Nephron (organoid): ENCODE measurements at regions not wholly inside any gene's neighbourhood (a gene's known extent, or its start where the extent isn't known, plus 50 kb on each side); places are given as distances from the start of the nearest gene placed in this dataset.

Experiments
- H3K27ac Mint-ChIP-seq, 3 experiments: 2 replicates each; pipeline ENCODE4 v1.8.0; 2020; ENCODE audit warnings: mixed read lengths in 3 of 3, mild to moderate bottlenecking in 2 of 3, moderate library complexity in 1 of 3
- H3K27me3 Mint-ChIP-seq: 2 replicates; pipeline ENCODE4 v1.8.0; 2021; ENCODE audit warnings: low read depth, mild to moderate bottlenecking, moderate library complexity, mixed read lengths
- H3K36me3 Mint-ChIP-seq: 2 replicates; pipeline ENCODE4 v1.8.0; 2020; ENCODE audit warnings: low read depth, mixed read lengths
- H3K4me1 Mint-ChIP-seq: 2 replicates; pipeline ENCODE4 v1.8.0; 2020; ENCODE audit warnings: mixed read lengths
- H3K4me3 Mint-ChIP-seq, 3 experiments: 2 replicates each; pipeline ENCODE4 v1.8.0; 2020; ENCODE audit warnings: mild to moderate bottlenecking in 3 of 3, mixed read lengths in 3 of 3, moderate library complexity in 2 of 3
- H3K9me3 Mint-ChIP-seq: 2 replicates; pipeline ENCODE4 v1.8.0; 2020; ENCODE audit warnings: mixed read lengths
- TF ChIP-seq, protein P1 (sequence below), 3 experiments: fragments of 200-600 bp; sonication (generic); IDR thresholded peaks; one replicate each; pipeline ENCODE4 v1.5.0; 2021; ENCODE audit warnings: antibody characterized with exemption in 3 of 3; ENCODE audit not compliant: unreplicated experiment in 3 of 3

DNA sequence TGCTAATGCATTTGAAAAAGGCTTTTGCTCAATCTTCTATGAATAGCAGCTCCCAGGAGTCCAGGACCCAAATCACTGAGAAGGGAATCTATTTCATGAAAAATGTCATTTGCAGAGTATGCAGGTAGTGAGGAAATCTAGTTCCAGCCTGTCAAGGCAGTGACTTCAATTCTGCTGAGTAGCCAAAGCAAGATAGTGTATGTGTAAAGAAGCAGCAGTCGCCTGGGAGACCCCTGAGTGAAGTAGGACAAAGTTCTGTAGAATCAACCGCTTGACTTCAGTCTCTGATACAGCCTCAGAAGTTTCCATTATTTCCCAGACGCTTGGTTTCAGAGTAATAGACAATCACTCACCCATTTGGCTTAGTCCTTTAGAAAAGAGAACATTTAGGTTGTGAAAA is 435.6 kb upstream of the LRFN5 start:
- Mint-ChIP-seq H3K27me3 (no peaks in the 10 kb centered on the region), H3K4me1 (no peaks in the 10 kb centered on the region), H3K36me3 (no peaks in the 10 kb centered on the region), H3K9me3 (no peaks in the 10 kb centered on the region), H3K27ac (no peak overlapping the region), H3K4me3 (no peak overlapping the region)
- TF ChIP-seq, protein P1, sequence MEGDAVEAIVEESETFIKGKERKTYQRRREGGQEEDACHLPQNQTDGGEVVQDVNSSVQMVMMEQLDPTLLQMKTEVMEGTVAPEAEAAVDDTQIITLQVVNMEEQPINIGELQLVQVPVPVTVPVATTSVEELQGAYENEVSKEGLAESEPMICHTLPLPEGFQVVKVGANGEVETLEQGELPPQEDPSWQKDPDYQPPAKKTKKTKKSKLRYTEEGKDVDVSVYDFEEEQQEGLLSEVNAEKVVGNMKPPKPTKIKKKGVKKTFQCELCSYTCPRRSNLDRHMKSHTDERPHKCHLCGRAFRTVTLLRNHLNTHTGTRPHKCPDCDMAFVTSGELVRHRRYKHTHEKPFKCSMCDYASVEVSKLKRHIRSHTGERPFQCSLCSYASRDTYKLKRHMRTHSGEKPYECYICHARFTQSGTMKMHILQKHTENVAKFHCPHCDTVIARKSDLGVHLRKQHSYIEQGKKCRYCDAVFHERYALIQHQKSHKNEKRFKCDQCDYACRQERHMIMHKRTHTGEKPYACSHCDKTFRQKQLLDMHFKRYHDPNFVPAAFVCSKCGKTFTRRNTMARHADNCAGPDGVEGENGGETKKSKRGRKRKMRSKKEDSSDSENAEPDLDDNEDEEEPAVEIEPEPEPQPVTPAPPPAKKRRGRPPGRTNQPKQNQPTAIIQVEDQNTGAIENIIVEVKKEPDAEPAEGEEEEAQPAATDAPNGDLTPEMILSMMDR (IDR thresholded peaks at IDR 0.05; ENCODE audit: unreplicated experiment in 3 of 3): no peak

GRCh38 chr14:41167040-41167439 is 439.6 kb upstream of the LRFN5 start:
- H3K27ac Mint-ChIP-seq: no peak overlapping the region

GRCh38 chr14:41154143-41154807 is 452.4 kb upstream of the LRFN5 start:
- Mint-ChIP-seq H3K4me3 (no peak overlapping the region), H3K4me1 (no peaks in the 10 kb centered on the region), H3K27ac (no peak overlapping the region), H3K36me3 (peaks cover 4% of the 10 kb centered on the region), H3K9me3 (no peaks in the 10 kb centered on the region), H3K27me3 (no peaks in the 10 kb centered on the region)
- TF ChIP-seq, protein P1 (IDR thresholded peaks at IDR 0.05; ENCODE audit: unreplicated experiment in 3 of 3): no peak

More at GRCh38 chr14:41167040-41167439, 439.6 kb upstream of the LRFN5 start:
- TF ChIP-seq, protein P1 (IDR thresholded peaks at IDR 0.05; ENCODE audit: unreplicated experiment in 3 of 3): no peak
- H3K4me1 Mint-ChIP-seq: no peaks in the 10 kb centered on the region
- H3K27me3 Mint-ChIP-seq: no peaks in the 10 kb centered on the region
- no peaks in the 10 kb centered on the region for H3K9me3 Mint-ChIP-seq
- no peak overlapping the region for H3K4me3 Mint-ChIP-seq
- no peaks in the 10 kb centered on the region for H3K36me3 Mint-ChIP-seq

GRCh38 chr14:41146391-41146790 is 460.3 kb upstream of the LRFN5 start:
- Mint-ChIP-seq H3K27ac (no peak overlapping the region), H3K4me1 (no peaks in the 10 kb centered on the region), H3K27me3 (no peaks in the 10 kb centered on the region), H3K9me3 (no peaks in the 10 kb centered on the region), H3K36me3 (no peaks in the 10 kb centered on the region), H3K4me3 (no peak overlapping the region)
- TF ChIP-seq, protein P1 (IDR thresholded peaks at IDR 0.05; ENCODE audit: unreplicated experiment in 3 of 3): no peak

DNA sequence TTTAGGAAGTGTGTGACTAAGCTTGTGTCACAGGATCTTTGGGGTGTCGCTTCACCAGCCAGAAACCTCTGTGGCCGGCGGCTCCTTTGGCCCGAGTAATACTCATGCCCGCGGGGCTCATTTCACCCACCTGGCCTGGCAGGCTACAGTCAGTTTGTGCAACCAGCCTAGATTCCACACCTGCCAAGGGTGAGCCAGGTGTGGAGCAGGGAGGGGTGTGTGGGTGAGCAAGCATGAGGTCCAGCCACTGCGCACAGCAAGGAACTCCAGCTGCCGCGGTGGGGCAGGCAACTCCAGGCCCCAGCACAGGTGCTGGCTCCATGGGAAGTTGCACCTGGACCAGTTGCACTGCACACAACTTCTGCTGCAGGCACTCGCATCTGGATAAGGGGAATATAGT is 462.3 kb upstream of the LRFN5 start:
- no peak overlapping the region for H3K27ac Mint-ChIP-seq
- no peaks in the 10 kb centered on the region for H3K4me1 Mint-ChIP-seq
- no peaks in the 10 kb centered on the region for H3K36me3 Mint-ChIP-seq

More for the DNA sequence above, 462.3 kb upstream of the LRFN5 start:
- TF ChIP-seq, protein P1 (IDR thresholded peaks at IDR 0.05; ENCODE audit: unreplicated experiment in 3 of 3): no peak
- no peak overlapping the region for H3K4me3 Mint-ChIP-seq
- H3K27me3 Mint-ChIP-seq: no peaks in the 10 kb centered on the region
- no peaks in the 10 kb centered on the region for H3K9me3 Mint-ChIP-seq
